ENCODE measurements at regions not wholly inside any gene's neighbourhood (a gene's known extent, or its start where the extent isn't known, plus 50 kb on each side); places are given as distances from the start of the nearest gene placed in this dataset.

GRCh38 chr18:4854671-4855070 lies 342.4 kb downstream of the AKAIN1 start:
- TF ChIP-seq EGR1 (IDR thresholded peaks at IDR 0.05) (no peak), ZBTB7A (IDR thresholded peaks at IDR 0.05; ENCODE audit: low read depth) (no peak), CREB1 (IDR thresholded peaks at IDR 0.05; ENCODE audit: low read depth) (no peak), REST (IDR thresholded peaks at IDR 0.05; ENCODE audit: low read depth) (no peak), MAX (IDR thresholded peaks at IDR 0.05) (no peak), EP300 (IDR thresholded peaks at IDR 0.05; ENCODE audit: borderline replicate concordance) (no peak), TAF1 (IDR thresholded peaks at IDR 0.05; ENCODE audit: low read depth) (no peak), USF1 (IDR thresholded peaks at IDR 0.05) (no peak), TEAD4 (IDR thresholded peaks at IDR 0.05) (no peak), NFIC (IDR thresholded peaks at IDR 0.05) (no peak), YY1 (IDR thresholded peaks at IDR 0.05; ENCODE audit: low read depth) (no peak), FOXM1 (IDR thresholded peaks at IDR 0.05; ENCODE audit: borderline replicate concordance, low read depth) (no peak), CEBPB (IDR thresholded peaks at IDR 0.05) (no peak), RAD21 (IDR thresholded peaks at IDR 0.05; ENCODE audit: low read depth) (no peak), TCF12 (IDR thresholded peaks at IDR 0.05; ENCODE audit: low read depth) (no peak)

GRCh38 chr18:4851301-4851976 lies 345.6 kb downstream of the AKAIN1 start:
- no peak for TF ChIP-seq MAX (IDR thresholded peaks at IDR 0.05)
- no peak for TF ChIP-seq REST (IDR thresholded peaks at IDR 0.05; ENCODE audit: low read depth)
- no peak for TF ChIP-seq RAD21 (IDR thresholded peaks at IDR 0.05; ENCODE audit: low read depth)
- no peak for TF ChIP-seq CEBPB (IDR thresholded peaks at IDR 0.05)
- no peak for TF ChIP-seq CREB1 (IDR thresholded peaks at IDR 0.05; ENCODE audit: low read depth)
- TF ChIP-seq EGR1 (IDR thresholded peaks at IDR 0.05), result no peak
- no peak for TF ChIP-seq TAF1 (IDR thresholded peaks at IDR 0.05; ENCODE audit: low read depth)
- TF ChIP-seq TEAD4 (IDR thresholded peaks at IDR 0.05), result no peak

GRCh38 chr18:4847056-4847455 lies 350.0 kb downstream of the AKAIN1 start:
- TF ChIP-seq CEBPB (IDR thresholded peaks at IDR 0.05), result no peak
- no peak for TF ChIP-seq TEAD4 (IDR thresholded peaks at IDR 0.05)
- TF ChIP-seq TCF12 (IDR thresholded peaks at IDR 0.05; ENCODE audit: low read depth), result no peak
- no peak for TF ChIP-seq EGR1 (IDR thresholded peaks at IDR 0.05)
- TF ChIP-seq ZBTB7A (IDR thresholded peaks at IDR 0.05; ENCODE audit: low read depth), result no peak
- TF ChIP-seq MAX (IDR thresholded peaks at IDR 0.05), result no peak
- TF ChIP-seq YY1 (IDR thresholded peaks at IDR 0.05; ENCODE audit: low read depth), result no peak
- TF ChIP-seq CREB1 (IDR thresholded peaks at IDR 0.05; ENCODE audit: low read depth), result no peak
- TF ChIP-seq RAD21 (IDR thresholded peaks at IDR 0.05; ENCODE audit: low read depth), result no peak
- no peak for TF ChIP-seq NFIC (IDR thresholded peaks at IDR 0.05)
- no peak for TF ChIP-seq USF1 (IDR thresholded peaks at IDR 0.05)
- TF ChIP-seq REST (IDR thresholded peaks at IDR 0.05; ENCODE audit: low read depth), result no peak

GRCh38 chr18:4844320-4844719 lies 352.7 kb downstream of the AKAIN1 start:
- TF ChIP-seq YY1 (IDR thresholded peaks at IDR 0.05; ENCODE audit: low read depth) (no peak), EGR1 (IDR thresholded peaks at IDR 0.05) (no peak), NFIC (IDR thresholded peaks at IDR 0.05) (no peak), CEBPB (IDR thresholded peaks at IDR 0.05) (no peak), TCF12 (IDR thresholded peaks at IDR 0.05; ENCODE audit: low read depth) (no peak), ZBTB7A (IDR thresholded peaks at IDR 0.05; ENCODE audit: low read depth) (no peak), REST (IDR thresholded peaks at IDR 0.05; ENCODE audit: low read depth) (no peak), MAX (IDR thresholded peaks at IDR 0.05) (no peak), FOXM1 (IDR thresholded peaks at IDR 0.05; ENCODE audit: borderline replicate concordance, low read depth) (no peak), EP300 (IDR thresholded peaks at IDR 0.05; ENCODE audit: borderline replicate concordance) (no peak), USF1 (IDR thresholded peaks at IDR 0.05) (no peak), TEAD4 (IDR thresholded peaks at IDR 0.05) (no peak), CREB1 (IDR thresholded peaks at IDR 0.05; ENCODE audit: low read depth) (no peak), TAF1 (IDR thresholded peaks at IDR 0.05; ENCODE audit: low read depth) (no peak), RAD21 (IDR thresholded peaks at IDR 0.05; ENCODE audit: low read depth) (no peak)
